Common myeloid progenitor, CD34-positive (primary cell): ENCODE measurements at regions not wholly inside any gene's neighbourhood (a gene's known extent, or its start where the extent isn't known, plus 50 kb on each side); places are given as distances from the start of the nearest gene placed in this dataset.

Source experiments
- CTCF ChIA-PET: fragments of 350-600 bp; sonication (Branson Sonifier 250); formaldehyde crosslinking; loops from one replicate; lab custom pipeline; 2021; ENCODE audit warnings: antibody characterized with exemption; lab: Charles Lee
- POLR2A ChIA-PET: fragments of 350-600 bp; sonication (Branson Sonifier 250); formaldehyde crosslinking; loops from one replicate; lab custom pipeline; 2021; ENCODE audit warnings: antibody characterized with exemption; lab: Charles Lee
- DNase-seq, 3 donors: peaks; one replicate each; pipeline versions ENCODE4 v3.0.0 to v3.0.0-alpha.2; 2013
- H3K27ac ChIP-seq, 2 experiments: 1 replicate in 1 of 2; 2 replicates in 1 of 2; pipeline ENCODE4 v1.7.0; 2013; ENCODE audit warnings: inconsistent platforms in 2 of 2, low read length in 2 of 2, mild to moderate bottlenecking in 2 of 2, low read depth in 1 of 2, moderate library complexity in 1 of 2; ENCODE audit not compliant: severe bottlenecking in 2 of 2, insufficient read depth in 1 of 2, poor library complexity in 1 of 2
- H3K27me3 ChIP-seq, 5 experiments: replicated peaks in 2 of 5; 1 replicate in 3 of 5; 2 replicates in 2 of 5; pipeline versions ENCODE4 v1.6.1 to v1.7.0; 2013; ENCODE audit warnings: low read length in 4 of 5, mild to moderate bottlenecking in 2 of 5, moderate library complexity in 2 of 5, inconsistent platforms in 1 of 5; ENCODE audit not compliant: insufficient read depth in 5 of 5, control insufficient read depth in 4 of 5
- H3K36me3 ChIP-seq, 4 experiments: 1 replicate in 2 of 4; 2 replicates in 2 of 4; pipeline versions ENCODE4 v1.6.1 to v1.7.0; 2013; ENCODE audit warnings: low read length in 3 of 4, control low read depth in 1 of 4, mild to moderate bottlenecking in 1 of 4; ENCODE audit not compliant: control insufficient read depth in 4 of 4, insufficient read depth in 4 of 4
- H3K4me1 ChIP-seq, 4 experiments: 1 replicate in 3 of 4; 2 replicates in 1 of 4; pipeline versions ENCODE4 v1.6.1 to v1.7.1; 2013; ENCODE audit warnings: low read length in 3 of 4, mild to moderate bottlenecking in 3 of 4, control low read depth in 1 of 4, inconsistent platforms in 1 of 4, moderate library complexity in 1 of 4; ENCODE audit not compliant: control insufficient read depth in 4 of 4, insufficient read depth in 4 of 4; ENCODE audit errors: control extremely low read depth in 1 of 4
- H3K4me3 ChIP-seq, 7 experiments: 1 replicate in 4 of 7; 2 replicates in 3 of 7; pipeline versions ENCODE4 v1.5.1 to v1.7.0; 2013; ENCODE audit warnings: mild to moderate bottlenecking in 7 of 7, low read length in 6 of 7, moderate library complexity in 6 of 7, inconsistent platforms in 2 of 7, low read depth in 2 of 7, control low read depth in 1 of 7; ENCODE audit not compliant: insufficient read depth in 4 of 7, control insufficient read depth in 1 of 7; ENCODE audit errors: extremely low read depth in 1 of 7
- H3K9me3 ChIP-seq, 5 experiments: 1 replicate in 4 of 5; 2 replicates in 1 of 5; pipeline versions ENCODE4 v1.6.1 to v1.7.1; 2013; ENCODE audit warnings: low read length in 4 of 5, mild to moderate bottlenecking in 2 of 5, inconsistent platforms in 1 of 5, low read depth in 1 of 5, moderate library complexity in 1 of 5; ENCODE audit not compliant: control insufficient read depth in 4 of 5, insufficient read depth in 2 of 5; ENCODE audit errors: control extremely low read depth in 1 of 5
- WGBS: methylation state at CpG from one replicate; pipeline ENCODE4 v1.1.5; 2013; ENCODE audit not compliant: insufficient coverage; 5-methylcytosine and 5-hydroxymethylcytosine counted together

- no peak overlapping the region for H3K4me3 ChIP-seq
- peaks cover 0 to 21% (median 14%) of the 10 kb centered on the region in 4 experiments for H3K4me1 ChIP-seq
- H3K36me3 ChIP-seq: no peaks in the 10 kb centered on the region
- 99% methylated on average over 4 of the region's 4 CpGs for WGBS
- POLR2A ChIA-PET: no interaction called here
- no peak overlapping the region for H3K27ac ChIP-seq
- no peak for DNase-seq
- H3K27me3 ChIP-seq: no peaks in the 10 kb centered on the region
- peaks cover 0 to 2% (median 0%) of the 10 kb centered on the region in 5 experiments for H3K9me3 ChIP-seq
- CTCF ChIA-PET: interaction anchor here (1.3 kb wide), 1 partner anchor 174 kb away, joined by 3 read pairs; no protein-coding TSS in a partner anchor
Observed at GRCh38 chr6:44649365-44650025, 262.0 kb downstream of the CDC5L start.

- Histone ChIP-seq H3K27ac (no peak overlapping the region), H3K4me1 (peaks cover 0 to 20% (median 15%) of the 10 kb centered on the region in 4 experiments), H3K4me3 (no peak overlapping the region), H3K36me3 (no peaks in the 10 kb centered on the region), H3K9me3 (peaks cover 0 to 2% (median 0%) of the 10 kb centered on the region in 5 experiments), H3K27me3 (no peaks in the 10 kb centered on the region)
- 85% methylated on average over 5 of the region's 6 CpGs for WGBS
- peak in 2 of 3 donors; percentile 30 to 33 for DNase-seq
- CTCF ChIA-PET: interaction anchor here (1.3 kb wide), 1 partner anchor 175 kb away, joined by 3 read pairs; no protein-coding TSS in a partner anchor
- POLR2A ChIA-PET: no interaction called here
Observed at GRCh38 chr6:44650495-44650894, 263.0 kb downstream of the CDC5L start.

GRCh38 chr6:44650947-44651346, 263.4 kb downstream of the CDC5L start:
- CTCF ChIA-PET: interaction anchor here (7.0 kb wide), 1 partner anchor 175 kb away, joined by 39 read pairs; no protein-coding TSS in a partner anchor
- H3K27me3 ChIP-seq: no peaks in the 10 kb centered on the region
- no peak overlapping the region for H3K4me3 ChIP-seq
- no peak for DNase-seq
- no peak overlapping the region for H3K27ac ChIP-seq
- peaks cover 0 to 2% (median 0%) of the 10 kb centered on the region in 5 experiments for H3K9me3 ChIP-seq
- WGBS: 98% methylated on average over 5 of the region's 5 CpGs
- no peaks in the 10 kb centered on the region for H3K36me3 ChIP-seq
- POLR2A ChIA-PET: no interaction called here
- H3K4me1 ChIP-seq: peaks cover 0 to 23% (median 16%) of the 10 kb centered on the region in 4 experiments

GRCh38 chr6:44651604-44652003, 264.1 kb downstream of the CDC5L start:
- WGBS: 98% methylated on average over 14 of the region's 15 CpGs
- CTCF ChIA-PET: interaction anchor here (1.4 to 7.0 kb wide), 2 partner anchors 14 to 175 kb away, joined by 5 to 39 read pairs; no protein-coding TSS in a partner anchor
- DNase-seq: no peak

GRCh38 chr6:44652547-44652946, 265.0 kb downstream of the CDC5L start:
- no peak overlapping the region for H3K27ac ChIP-seq
- ChIA-PET POLR2A (no interaction called here), CTCF (interaction anchor here (1.1 to 7.0 kb wide), 6 partner anchors 15 to 1061 kb away, joined by 3 to 39 read pairs (median 4); no protein-coding TSS in a partner anchor)
- H3K9me3 ChIP-seq: peaks cover 0 to 2% (median 0%) of the 10 kb centered on the region in 5 experiments
- DNase-seq: no peak
- H3K36me3 ChIP-seq: no peaks in the 10 kb centered on the region
- peaks cover 0 to 23% (median 16%) of the 10 kb centered on the region in 4 experiments for H3K4me1 ChIP-seq
- no peaks in the 10 kb centered on the region for H3K27me3 ChIP-seq
- no peak overlapping the region for H3K4me3 ChIP-seq
- WGBS: 100% methylated on average over 1 of the region's 1 CpG

More at GRCh38 chr6:44651604-44652003, 264.1 kb downstream of the CDC5L start:
- POLR2A ChIA-PET: no interaction called here
- H3K27me3 ChIP-seq: no peaks in the 10 kb centered on the region
- H3K4me1 ChIP-seq: peaks cover 0 to 23% (median 16%) of the 10 kb centered on the region in 4 experiments
- H3K4me3 ChIP-seq: no peak overlapping the region
- no peaks in the 10 kb centered on the region for H3K36me3 ChIP-seq
- peaks cover 0 to 2% (median 0%) of the 10 kb centered on the region in 5 experiments for H3K9me3 ChIP-seq
- no peak overlapping the region for H3K27ac ChIP-seq

GRCh38 chr6:44653091-44653490, 265.6 kb downstream of the CDC5L start:
- CTCF ChIA-PET: interaction anchor here (1.1 to 7.0 kb wide), 6 partner anchors 15 to 1061 kb away, joined by 3 to 39 read pairs (median 4); no protein-coding TSS in a partner anchor
- WGBS: 96% methylated on average over 3 of the region's 3 CpGs

More at GRCh38 chr6:44653091-44653490, 265.6 kb downstream of the CDC5L start:
- Histone ChIP-seq H3K36me3 (no peaks in the 10 kb centered on the region), H3K4me1 (peaks cover 0 to 23% (median 16%) of the 10 kb centered on the region in 4 experiments), H3K27me3 (no peaks in the 10 kb centered on the region), H3K9me3 (peaks cover 0 to 2% (median 0%) of the 10 kb centered on the region in 5 experiments), H3K27ac (no peak overlapping the region), H3K4me3 (no peak overlapping the region)
- DNase-seq: no peak
- POLR2A ChIA-PET: no interaction called here
